ENCODE measurements at regions not wholly inside any gene's neighbourhood (a gene's known extent, or its start where the extent isn't known, plus 50 kb on each side); places are given as distances from the start of the nearest gene placed in this dataset.

DNA sequence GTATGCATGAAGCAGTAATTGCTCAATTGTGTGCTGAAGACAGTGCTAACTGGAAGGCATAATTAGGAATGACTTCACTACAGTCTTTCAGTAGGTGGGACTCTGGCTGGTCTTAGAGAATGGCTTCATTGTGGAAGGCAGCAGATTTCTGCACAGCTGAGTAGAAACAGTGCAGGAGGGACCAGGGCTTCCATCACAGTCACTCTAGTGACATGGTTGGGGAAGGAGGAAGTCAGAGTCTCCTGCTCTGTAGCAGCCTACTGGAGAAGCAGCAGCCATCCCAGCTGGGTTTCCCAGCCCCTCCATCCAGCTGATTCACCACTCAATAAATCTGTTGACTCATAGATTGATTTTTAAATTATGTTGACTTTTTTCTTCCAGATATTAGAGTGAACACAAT, 80.6 kb upstream of the DBX2 start:
- Histone ChIP-seq H2AK9ac (replicated peaks; ENCODE audit: low read depth, low read length, poor library complexity) (no peak overlapping the region), H2BK15ac (ENCODE audit: low read depth, low read length) (no peak overlapping the region), H2AK5ac (ENCODE audit: low read depth, low read length) (no peak overlapping the region), H2AFZ (replicated peaks; ENCODE audit: low read length, poor library complexity) (no peak overlapping the region), H3K56ac (ENCODE audit: extremely low read depth, insufficient read depth, low read length) (no peak overlapping the region), H3K4me2 (ENCODE audit: low read depth, low read length) (no peak overlapping the region), H4K20me1 (ENCODE audit: insufficient read depth, low read length) (no peaks in the 10 kb centered on the region), H3K23ac (ENCODE audit: low read depth, low read length) (no peak overlapping the region), H3K4ac (ENCODE audit: low read depth, low read length) (no peak overlapping the region), H3K27ac (ENCODE audit: insufficient read depth, low read length) (no peak overlapping the region), H4K91ac (ENCODE audit: insufficient read depth, low read depth, low read length) (no peak overlapping the region), H3K9me1 (ENCODE audit: insufficient read depth, low read length) (no peaks in the 10 kb centered on the region), H3K36me3 (ENCODE audit: control insufficient read depth, insufficient read depth, low read length) (no peaks in the 10 kb centered on the region), H2BK120ac (ENCODE audit: low read depth, low read length) (no peak overlapping the region), H3K27me3 (ENCODE audit: control insufficient read depth, insufficient read depth, low read length) (peaks cover 9% of the 10 kb centered on the region), H3K79me1 (ENCODE audit: low read depth in 1 of 2, low read length in 2 of 2) (no peaks in the 10 kb centered on the region), H4K8ac (ENCODE audit: low read depth in 2 of 2, low read length in 2 of 2) (no peak overlapping the region), H3K9me3 (ENCODE audit: control insufficient read depth, insufficient read depth, low read length) (no peaks in the 10 kb centered on the region), H2BK20ac (ENCODE audit: low read depth, low read length) (no peak overlapping the region), H3K9ac (ENCODE audit: low read depth, low read length) (no peak overlapping the region), H2BK5ac (ENCODE audit: low read depth, low read length, poor library complexity, severe bottlenecking) (no peak overlapping the region), H3K18ac (ENCODE audit: low read depth, low read length) (no peak overlapping the region), H3K4me3 (ENCODE audit: insufficient read depth, low read depth, low read length) (no peak overlapping the region), H3K14ac (replicated peaks; ENCODE audit: low read depth, low read length) (no peak overlapping the region), H3K4me1 (ENCODE audit: control insufficient read depth, insufficient read depth, low read length) (no peaks in the 10 kb centered on the region), H4K5ac (ENCODE audit: low read depth, low read length) (no peak overlapping the region)
- in situ Hi-C loops (cut with MboI; ENCODE audit: low sequenced_read_pairs) (no loop called here), intact Hi-C loops (cut with micrococcal nuclease) (loop anchor here (2.0 to 5.0 kb wide), 3 partner anchors 257 to 875 kb away; no protein-coding TSS in a partner anchor), dilution Hi-C loops (cut with HindIII; ENCODE audit: low sequenced_read_pairs, unreplicated experiment) (no loop called here)
- CTCF ChIA-PET = interaction anchor here (0.5 kb wide), 1 partner anchor 1676 kb away, joined by 3 read pairs; no protein-coding TSS in a partner anchor
- no TSS peak for BruUV-seq (replicated peaks)
- ATAC-seq (ENCODE audit: low read depth) (no peak), DNase-seq (no peak)
- POLR2A ChIA-PET (ENCODE audit: unreplicated experiment) = no interaction called here
- TF ChIP-seq USF2 (IDR thresholded peaks at IDR 0.05; ENCODE audit: low read depth, low read length) = no peak
- TF ChIP-seq, protein P1, sequence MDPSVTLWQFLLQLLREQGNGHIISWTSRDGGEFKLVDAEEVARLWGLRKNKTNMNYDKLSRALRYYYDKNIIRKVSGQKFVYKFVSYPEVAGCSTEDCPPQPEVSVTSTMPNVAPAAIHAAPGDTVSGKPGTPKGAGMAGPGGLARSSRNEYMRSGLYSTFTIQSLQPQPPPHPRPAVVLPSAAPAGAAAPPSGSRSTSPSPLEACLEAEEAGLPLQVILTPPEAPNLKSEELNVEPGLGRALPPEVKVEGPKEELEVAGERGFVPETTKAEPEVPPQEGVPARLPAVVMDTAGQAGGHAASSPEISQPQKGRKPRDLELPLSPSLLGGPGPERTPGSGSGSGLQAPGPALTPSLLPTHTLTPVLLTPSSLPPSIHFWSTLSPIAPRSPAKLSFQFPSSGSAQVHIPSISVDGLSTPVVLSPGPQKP (IDR thresholded peaks at IDR 0.05; ENCODE audit: borderline replicate concordance, low read depth, low read length) = no peak
- no peak for TF ChIP-seq RAD21 (IDR thresholded peaks at IDR 0.05; ENCODE audit: low read length)
